Medulla oblongata (tissue), 1 donor: ENCODE measurements at regions not wholly inside any gene's neighbourhood (a gene's known extent, or its start where the extent isn't known, plus 50 kb on each side); places are given as distances from the start of the nearest gene placed in this dataset.
"Not testable (repeated sequence)": the region's sequence is repeated elsewhere in the genome, so short reads cannot be mapped to it uniquely, and the experiment has no call there.

Source experiments
- DNase-seq: peaks from one replicate; pipeline ENCODE4 v3.0.0-alpha.2; 2015; ENCODE audit errors: extremely low spot score

DNA sequence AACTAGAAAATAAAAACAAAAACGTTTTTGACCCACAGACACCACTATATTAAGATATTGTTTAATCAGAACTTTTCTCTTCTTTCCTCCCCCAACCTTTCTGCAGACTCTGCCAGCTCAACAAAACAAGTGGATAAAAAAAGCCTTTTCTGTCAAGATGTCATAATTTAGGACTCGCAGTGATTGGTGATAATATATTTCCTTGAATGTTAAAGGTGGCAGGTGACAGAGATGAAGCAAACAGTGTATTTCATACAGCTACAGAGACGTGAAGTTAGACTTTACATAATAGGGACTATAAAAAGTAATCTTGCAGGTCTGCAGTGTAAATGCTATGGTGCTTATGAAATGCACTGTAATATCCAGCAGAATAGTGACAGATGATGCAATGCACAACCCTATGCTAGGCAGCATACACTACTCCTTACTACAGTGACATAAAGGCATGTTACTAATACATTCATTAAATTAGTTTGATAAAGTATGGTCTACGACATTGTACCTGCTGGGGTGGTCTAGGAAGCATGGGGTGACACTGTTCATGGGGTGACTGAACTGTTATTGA is 326.7 kb upstream of the GRAMD2B start:
- no peak for DNase-seq

DNA sequence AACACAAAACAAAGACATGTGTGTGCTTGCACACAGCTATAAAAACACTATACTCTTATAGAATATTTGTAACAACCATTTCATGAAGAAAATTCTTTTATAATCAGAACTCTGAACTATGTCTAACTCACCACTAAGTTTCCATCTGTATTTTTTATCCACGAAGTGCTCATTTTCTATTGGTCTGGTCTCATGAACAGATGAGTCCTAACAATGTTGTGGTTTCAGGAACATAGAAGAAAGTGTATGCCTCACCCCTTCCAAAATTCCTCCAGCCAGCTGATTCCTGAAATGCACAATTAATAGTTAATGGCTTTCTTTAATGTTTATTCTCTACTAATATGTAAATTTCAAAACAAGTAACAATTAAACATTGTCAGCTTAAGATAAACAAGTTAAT is 325.3 kb upstream of the GRAMD2B start:
- no peak for DNase-seq

- DNase-seq: peak; percentile 12
These were observed 324.7 kb upstream of the GRAMD2B start for GRCh38 chr5:126098330-126099017.

DNA sequence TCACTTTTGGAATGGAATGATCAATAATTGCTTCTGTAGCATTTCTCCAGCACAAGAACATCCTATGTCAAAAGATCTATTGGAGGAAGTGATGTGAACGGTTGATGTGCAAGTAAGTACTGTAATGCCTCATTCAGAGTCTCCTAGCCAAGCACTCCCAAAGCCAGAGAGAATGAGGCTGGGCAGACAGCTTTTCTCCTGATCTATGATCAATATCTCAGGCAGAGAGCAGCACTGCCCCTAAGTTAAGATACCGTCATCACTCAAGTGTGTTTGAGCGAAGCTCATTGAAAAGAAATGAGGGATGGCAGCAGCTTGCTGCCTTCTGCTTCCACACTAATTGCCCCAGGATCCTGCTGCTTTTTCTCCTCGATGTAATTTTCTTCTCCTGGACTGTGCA is 324.1 kb upstream of the GRAMD2B start:
- no peak for DNase-seq

- no peak for DNase-seq
These were observed 322.4 kb upstream of the GRAMD2B start for GRCh38 chr5:126100767-126101166.

DNA sequence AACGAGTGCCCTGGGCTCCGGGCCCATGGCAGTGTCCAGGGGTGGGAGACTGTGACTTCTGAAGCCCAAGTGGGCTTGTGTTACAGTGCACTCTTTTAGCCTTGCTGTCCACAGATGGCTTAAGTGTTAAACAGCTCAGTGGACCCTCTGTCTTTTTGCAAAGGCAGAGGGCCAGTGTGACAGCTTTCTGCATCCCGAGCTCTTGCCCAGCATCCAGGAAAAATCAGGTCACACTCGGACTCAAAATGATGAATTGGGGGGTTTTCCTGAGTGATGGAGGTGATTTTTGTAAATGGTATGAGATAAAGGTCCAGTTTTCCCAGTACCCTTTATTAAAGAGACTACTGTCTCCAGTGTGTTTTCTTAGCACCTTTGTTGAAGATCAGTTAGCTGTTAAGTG is 321.3 kb upstream of the GRAMD2B start:
- no peak for DNase-seq

- no peak for DNase-seq
These were observed 320.2 kb upstream of the GRAMD2B start for GRCh38 chr5:126103050-126103449.

DNA sequence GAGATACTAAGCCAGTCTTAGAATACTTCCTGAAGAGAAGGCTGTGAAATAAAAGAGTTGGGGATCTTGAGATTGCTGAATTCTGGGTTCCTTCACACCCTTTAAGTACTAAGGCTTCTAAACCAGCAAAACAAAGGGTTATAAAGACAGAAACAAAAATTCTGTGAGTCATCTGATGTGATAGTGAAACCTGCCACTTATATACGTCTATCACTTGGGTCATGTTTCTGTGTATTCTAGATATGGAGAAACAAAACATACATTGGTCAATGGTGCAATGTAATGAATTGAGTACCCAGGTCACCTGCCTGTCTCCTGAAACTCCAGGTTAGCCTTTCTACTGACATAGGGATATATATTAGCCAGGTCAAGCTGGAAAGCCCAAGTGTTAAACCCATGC is 319.3 kb upstream of the GRAMD2B start:
- DNase-seq: no peak

GRCh38 chr5:126104341-126104740 is 318.9 kb upstream of the GRAMD2B start:
- DNase-seq: no peak

GRCh38 chr5:126104951-126105350 is 318.3 kb upstream of the GRAMD2B start:
- DNase-seq: no peak

DNA sequence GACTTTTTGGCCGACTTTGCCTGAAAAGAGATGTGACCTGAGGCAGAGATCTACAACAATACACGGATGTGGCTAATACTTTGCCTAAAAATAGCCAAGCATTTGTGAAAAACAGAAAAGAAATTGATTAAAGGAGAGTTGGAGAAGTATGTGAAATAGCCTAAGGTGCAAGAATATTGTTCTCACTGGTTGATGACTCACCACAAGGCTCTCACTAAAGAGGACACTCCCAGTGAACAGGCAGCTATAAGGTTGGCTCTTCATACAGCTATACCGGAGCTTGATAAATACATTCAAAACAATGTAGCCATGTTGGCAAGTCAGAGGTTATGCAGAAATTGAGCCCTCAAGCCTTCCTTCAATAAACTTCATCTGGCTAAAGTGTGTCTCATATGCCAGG is 317.2 kb upstream of the GRAMD2B start:
- no peak for DNase-seq

GRCh38 chr5:126107381-126107780 is 315.8 kb upstream of the GRAMD2B start:
- DNase-seq: no peak

- DNase-seq: no peak
These were observed 314.7 kb upstream of the GRAMD2B start for GRCh38 chr5:126108470-126108869.

- DNase-seq: no peak
These were observed 308.1 kb upstream of the GRAMD2B start for GRCh38 chr5:126115059-126115629.

DNA sequence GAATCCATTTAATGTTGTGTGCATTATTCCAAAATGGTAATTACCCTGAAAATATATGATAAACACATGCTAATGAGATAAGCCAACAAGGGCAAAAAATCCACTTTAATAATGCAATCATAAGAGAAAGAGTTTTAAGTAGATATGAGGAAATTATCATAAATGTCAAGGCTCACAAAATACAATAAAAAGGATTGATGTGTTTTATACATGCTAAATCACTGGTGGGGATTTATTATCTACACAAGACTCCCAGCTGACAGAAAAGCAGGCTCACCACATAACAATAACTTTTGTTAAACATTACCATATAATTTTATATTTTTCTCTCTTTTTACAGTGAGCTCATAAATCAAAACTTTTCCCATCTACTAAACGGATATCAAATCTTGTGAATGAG is 306.2 kb upstream of the GRAMD2B start:
- no peak for DNase-seq

DNA sequence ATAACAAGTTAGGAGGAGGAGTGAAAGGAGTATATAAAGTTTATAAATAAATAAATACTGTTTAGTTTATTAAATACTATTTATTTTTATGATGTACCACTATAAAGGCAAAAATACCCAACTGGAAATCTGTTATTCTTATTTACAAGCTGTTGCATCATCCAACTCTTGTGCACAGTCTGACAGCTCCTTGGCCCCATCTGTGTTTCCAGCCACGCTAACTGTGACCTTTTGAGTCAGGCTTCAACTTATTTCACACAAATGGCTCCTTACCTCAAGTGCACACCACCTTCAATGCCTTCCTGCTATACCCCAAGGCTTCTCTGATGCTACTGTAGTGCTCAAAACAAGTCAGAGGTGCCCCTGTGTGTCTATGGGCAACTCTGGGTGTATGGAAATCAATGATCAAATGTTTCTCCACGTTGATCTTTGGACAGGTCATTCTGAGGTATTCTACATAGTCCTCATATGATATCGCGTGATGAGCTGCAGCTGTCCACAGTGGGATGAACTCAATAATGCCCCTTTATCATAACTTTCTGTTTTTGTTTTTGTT is 303.2 kb upstream of the GRAMD2B start:
- DNase-seq: no peak

GRCh38 chr5:126120939-126121338 is 302.3 kb upstream of the GRAMD2B start:
- no peak for DNase-seq

- DNase-seq: no peak
These were observed 300.3 kb upstream of the GRAMD2B start for GRCh38 chr5:126122942-126123341.

DNA sequence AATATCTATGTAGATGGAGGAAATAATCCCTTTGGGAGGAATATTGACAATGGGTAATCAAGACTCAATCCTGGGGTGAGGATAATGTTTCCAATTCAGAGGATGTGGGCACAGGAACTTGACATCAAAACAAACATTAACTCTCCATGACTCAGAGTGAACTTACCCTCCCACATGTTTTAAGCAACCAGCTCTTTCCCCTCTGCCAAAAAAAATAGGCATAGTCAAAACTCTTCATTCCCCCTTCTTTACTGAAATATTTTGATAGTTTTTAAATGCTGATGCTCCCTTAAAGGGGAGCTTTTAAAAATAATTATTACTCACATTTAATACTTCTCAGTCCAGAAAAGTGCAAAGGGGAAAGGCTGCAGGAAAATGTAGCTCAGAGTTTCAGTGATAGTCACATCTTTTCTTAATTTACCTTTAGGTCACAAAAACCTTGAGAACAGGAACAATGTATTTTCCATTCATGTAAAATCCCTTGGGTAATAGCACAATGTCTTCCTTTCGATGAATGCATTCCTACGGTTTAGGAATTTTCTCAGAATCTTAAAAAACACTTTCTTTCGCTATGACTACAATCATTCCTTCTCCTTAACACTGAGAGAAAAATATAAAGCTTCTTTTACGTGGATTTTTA is 298.4 kb upstream of the GRAMD2B start:
- no peak for DNase-seq

DNA sequence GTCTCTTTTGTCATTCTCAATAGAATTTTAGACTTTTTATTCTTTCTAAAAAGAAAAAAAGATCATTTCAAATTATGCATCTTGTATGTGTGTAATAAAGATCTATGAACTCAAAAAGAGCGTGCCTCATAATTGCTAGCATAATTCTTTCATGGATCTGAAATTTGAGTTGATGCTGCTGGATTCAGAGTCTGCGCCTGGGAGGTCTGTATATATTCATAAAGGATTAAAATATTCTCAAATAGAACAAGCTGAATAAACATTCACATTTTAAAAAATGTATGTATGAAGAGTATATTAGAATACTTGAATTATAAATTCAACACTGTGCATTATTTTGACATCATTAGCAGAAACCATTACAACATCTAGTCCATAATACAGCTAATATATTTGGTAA is 297.8 kb upstream of the GRAMD2B start:
- no peak for DNase-seq

DNA sequence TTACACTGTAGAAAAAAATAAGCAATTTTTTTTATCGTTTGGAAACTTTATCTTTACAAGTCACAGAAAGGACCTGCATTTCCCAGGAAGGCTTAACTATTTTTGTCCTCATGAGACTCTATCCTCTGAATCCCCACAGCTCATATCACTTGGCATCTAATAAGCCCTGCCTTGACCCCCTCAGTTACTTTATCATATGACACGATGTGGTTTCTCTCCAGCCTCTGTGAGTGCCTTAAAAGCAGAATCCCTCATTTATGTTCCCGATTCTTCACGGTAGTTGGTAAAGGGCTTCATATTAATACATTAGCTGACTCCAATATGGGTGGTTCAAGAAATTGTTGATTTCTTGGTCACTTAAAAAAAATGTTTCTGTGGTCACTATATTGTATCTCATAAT is 296.6 kb upstream of the GRAMD2B start:
- no peak for DNase-seq

- not testable (repeated sequence) for DNase-seq
These were observed 295.8 kb upstream of the GRAMD2B start for GRCh38 chr5:126127371-126127770.

DNA sequence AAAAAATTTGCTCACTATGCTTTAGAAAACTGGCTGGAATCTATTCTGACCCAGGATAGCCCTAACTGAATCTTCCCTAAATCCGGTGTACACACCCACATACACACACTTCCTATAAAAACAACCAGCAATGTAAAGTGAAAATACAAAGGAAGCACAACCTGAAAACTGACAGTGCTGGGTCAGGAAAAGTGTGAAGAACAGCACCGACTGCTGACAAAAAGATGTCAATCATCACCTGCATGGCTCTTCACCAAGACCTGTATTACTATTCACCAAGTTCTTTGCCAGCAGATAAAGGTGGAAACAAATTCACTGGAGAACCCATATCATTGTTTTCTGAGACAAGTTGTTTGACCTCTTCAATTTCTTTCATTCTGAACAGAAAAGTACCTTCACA is 293.8 kb upstream of the GRAMD2B start:
- no peak for DNase-seq
